Ovary (tissue), 3 donors: ENCODE measurements at regions not wholly inside any gene's neighbourhood (a gene's known extent, or its start where the extent isn't known, plus 50 kb on each side); places are given as distances from the start of the nearest gene placed in this dataset.

Experiments used
- POLR2A ChIP-seq: fragments of 450-650 bp; IDR thresholded peaks from one replicate; pipeline ENCODE4 v1.6.1; 2017; ENCODE audit warnings: antibody characterized with exemption, mild to moderate bottlenecking, moderate library complexity
- TF ChIP-seq, protein P1 (sequence below), 3 donors: fragments of 450-650 bp in 2 of 3; fragments of 200-600 bp in 1 of 3; IDR thresholded peaks; one replicate each; pipeline versions ENCODE4 v1.5.1 to v1.8.0; 2016 to 2022; ENCODE audit warnings: antibody characterized with exemption in 3 of 3, mild to moderate bottlenecking in 1 of 3
- donor health status: DM: no; HTN: no; CAD: no.

DNA sequence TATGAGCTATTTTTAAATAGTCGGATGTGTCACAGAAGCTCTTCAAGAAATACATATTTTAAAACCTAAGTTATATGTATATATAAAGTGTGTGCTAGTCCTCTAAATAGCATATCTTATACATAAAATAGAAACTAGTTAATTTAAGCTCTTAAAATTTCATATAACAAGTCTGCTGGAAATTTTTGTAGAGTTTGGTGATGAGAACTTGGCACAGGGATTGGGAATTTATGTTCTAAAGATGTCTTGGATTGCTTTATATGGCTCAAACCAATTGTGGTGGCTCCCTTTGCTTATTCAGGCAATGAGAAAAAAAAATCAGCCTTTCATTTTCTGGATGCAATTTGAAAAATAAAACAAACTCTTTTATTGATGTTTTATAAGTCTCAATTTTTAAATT lies 142.8 kb upstream of the KCNJ3 start:
- TF ChIP-seq, protein P1, sequence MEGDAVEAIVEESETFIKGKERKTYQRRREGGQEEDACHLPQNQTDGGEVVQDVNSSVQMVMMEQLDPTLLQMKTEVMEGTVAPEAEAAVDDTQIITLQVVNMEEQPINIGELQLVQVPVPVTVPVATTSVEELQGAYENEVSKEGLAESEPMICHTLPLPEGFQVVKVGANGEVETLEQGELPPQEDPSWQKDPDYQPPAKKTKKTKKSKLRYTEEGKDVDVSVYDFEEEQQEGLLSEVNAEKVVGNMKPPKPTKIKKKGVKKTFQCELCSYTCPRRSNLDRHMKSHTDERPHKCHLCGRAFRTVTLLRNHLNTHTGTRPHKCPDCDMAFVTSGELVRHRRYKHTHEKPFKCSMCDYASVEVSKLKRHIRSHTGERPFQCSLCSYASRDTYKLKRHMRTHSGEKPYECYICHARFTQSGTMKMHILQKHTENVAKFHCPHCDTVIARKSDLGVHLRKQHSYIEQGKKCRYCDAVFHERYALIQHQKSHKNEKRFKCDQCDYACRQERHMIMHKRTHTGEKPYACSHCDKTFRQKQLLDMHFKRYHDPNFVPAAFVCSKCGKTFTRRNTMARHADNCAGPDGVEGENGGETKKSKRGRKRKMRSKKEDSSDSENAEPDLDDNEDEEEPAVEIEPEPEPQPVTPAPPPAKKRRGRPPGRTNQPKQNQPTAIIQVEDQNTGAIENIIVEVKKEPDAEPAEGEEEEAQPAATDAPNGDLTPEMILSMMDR (IDR thresholded peaks at IDR 0.05): no peak
- TF ChIP-seq POLR2A: no peak
